Lung (tissue), 11 donors: ENCODE measurements at regions not wholly inside any gene's neighbourhood (a gene's known extent, or its start where the extent isn't known, plus 50 kb on each side); places are given as distances from the start of the nearest gene placed in this dataset.
A peak's percentile ranks its signal among the peaks of the same experiment; 100 is the strongest.

ENCODE experiments used
- ATAC-seq: fragments of 200-7000 bp; cut with Tn5 transposase; one replicate; pipeline ENCODE4 v1.9.1; 2020; ENCODE audit warnings: moderate number of reproducible peaks; ENCODE audit not compliant: insufficient read depth, low FRiP score
- DNase-seq, 3 donors: peaks; one replicate each; pipeline ENCODE4 v3.0.0-alpha.2; 2013 to 2017
- H3K27ac ChIP-seq, 2 donors: one replicate each; pipeline ENCODE4 v1.5.1; 2013; ENCODE audit warnings: mild to moderate bottlenecking in 2 of 2, moderate library complexity in 2 of 2, control low read depth in 1 of 2, inconsistent platforms in 1 of 2, low read depth in 1 of 2, low read length in 1 of 2
- H3K27me3 ChIP-seq, 3 donors: one replicate each; pipeline ENCODE4 v1.5.1; 2013; ENCODE audit warnings: low read length in 2 of 3; ENCODE audit not compliant: control insufficient read depth in 3 of 3, insufficient read depth in 3 of 3
- H3K36me3 ChIP-seq, 4 donors: one replicate each; pipeline ENCODE4 v1.5.1; 2013; ENCODE audit warnings: low read length in 4 of 4, mild to moderate bottlenecking in 1 of 4, moderate library complexity in 1 of 4; ENCODE audit not compliant: control insufficient read depth in 4 of 4, insufficient read depth in 4 of 4
- H3K4me1 ChIP-seq, 5 donors: one replicate each; pipeline ENCODE4 v1.5.1; 2013; ENCODE audit warnings: low read length in 5 of 5, mild to moderate bottlenecking in 2 of 5, moderate library complexity in 1 of 5; ENCODE audit not compliant: control insufficient read depth in 5 of 5, insufficient read depth in 5 of 5
- H3K4me3 ChIP-seq: one replicate; pipeline ENCODE4 v1.5.1; 2013; ENCODE audit warnings: mild to moderate bottlenecking, control low read depth, moderate library complexity
- H3K9ac ChIP-seq, 2 donors: one replicate each; pipeline ENCODE4 v1.5.1; 2013; ENCODE audit warnings: low read length in 2 of 2, control low read depth in 1 of 2; ENCODE audit not compliant: insufficient read depth in 1 of 2
- H3K9me3 ChIP-seq, 4 donors: one replicate each; pipeline ENCODE4 v1.5.1; 2013; ENCODE audit warnings: low read length in 3 of 4, mild to moderate bottlenecking in 1 of 4, moderate library complexity in 1 of 4; ENCODE audit not compliant: control insufficient read depth in 4 of 4, insufficient read depth in 3 of 4
- CTCF ChIP-seq: IDR thresholded peaks from 2 replicates; pipeline ENCODE4 v1.5.1; 2012; ENCODE audit warnings: mild to moderate bottlenecking; ENCODE audit errors: control extremely low read depth, extremely low read depth
- WGBS, 2 donors: extraction: QIAGEN DNeasy Blood & Tissue Kit; methylation state at CpG; one replicate each; pipeline ENCODE4 v1.1.7; 2013; 5-methylcytosine and 5-hydroxymethylcytosine counted together
- donor health status: control.
- donor health status: control.
- donor health status: Bipolar disorder and iron deficiency.
- donor health status: healthy.
- donor health status: DM: yes; HTN: yes; CAD: no.

GRCh38 chr10:65753532-65753931 is 1172.3 kb upstream of the LRRTM3 start:
- Histone ChIP-seq H3K4me3 (no peak overlapping the region), H3K9ac (no peak overlapping the region), H3K27ac (no peak overlapping the region), H3K36me3 (no peaks in the 10 kb centered on the region), H3K27me3 (no peaks in the 10 kb centered on the region), H3K4me1 (no peaks in the 10 kb centered on the region), H3K9me3 (no peaks in the 10 kb centered on the region)
- no peak for ATAC-seq
- TF ChIP-seq CTCF = no peak
- no peak for DNase-seq
- WGBS, 2 donors = 49 to 83% methylated on average over 1 of the region's 1 CpG

- Histone ChIP-seq H3K4me3 (no peak overlapping the region), H3K36me3 (no peaks in the 10 kb centered on the region), H3K9me3 (no peaks in the 10 kb centered on the region), H3K4me1 (no peaks in the 10 kb centered on the region), H3K9ac (no peak overlapping the region), H3K27ac (no peak overlapping the region), H3K27me3 (no peaks in the 10 kb centered on the region)
- no peak for ATAC-seq
- no peak for TF ChIP-seq CTCF
- no peak for DNase-seq
- WGBS, 2 donors = 40 to 92% methylated on average over 2 of the region's 2 CpGs
Measured at GRCh38 chr10:65754112-65754511, 1171.7 kb upstream of the LRRTM3 start.

- no peak for TF ChIP-seq CTCF
- no peaks in the 10 kb centered on the region for H3K4me1 ChIP-seq
- 89 to 94% methylated on average over 3 of the region's 3 CpGs for WGBS, 2 donors
- no peak overlapping the region for H3K27ac ChIP-seq
- no peaks in the 10 kb centered on the region for H3K36me3 ChIP-seq
- H3K9me3 ChIP-seq = peaks cover 0 to 2% (median 0%) of the 10 kb centered on the region in 4 donors
- ATAC-seq (no peak), DNase-seq (no peak)
- no peak overlapping the region for H3K9ac ChIP-seq
- no peak overlapping the region for H3K4me3 ChIP-seq
- H3K27me3 ChIP-seq = no peaks in the 10 kb centered on the region
Measured at GRCh38 chr10:65762311-65762710, 1163.5 kb upstream of the LRRTM3 start.

- H3K36me3 ChIP-seq = no peaks in the 10 kb centered on the region
- no peak overlapping the region for H3K27ac ChIP-seq
- ATAC-seq = no peak
- no peak overlapping the region for H3K4me3 ChIP-seq
- H3K4me1 ChIP-seq = no peaks in the 10 kb centered on the region
- no peak overlapping the region for H3K9ac ChIP-seq
- H3K9me3 ChIP-seq = peaks cover 0 to under 1% (median 0%) of the 10 kb centered on the region in 4 donors
- peak in 1 of 3 donors; percentile 21 for DNase-seq
- no peaks in the 10 kb centered on the region for H3K27me3 ChIP-seq
- WGBS, 2 donors = 84 to 88% methylated on average over 1 of the region's 1 CpG
- no peak for TF ChIP-seq CTCF
Measured at GRCh38 chr10:65765006-65765541, 1160.8 kb upstream of the LRRTM3 start.
